ENCODE measurements at regions not wholly inside any gene's neighbourhood (a gene's known extent, or its start where the extent isn't known, plus 50 kb on each side); places are given as distances from the start of the nearest gene placed in this dataset.

DNA sequence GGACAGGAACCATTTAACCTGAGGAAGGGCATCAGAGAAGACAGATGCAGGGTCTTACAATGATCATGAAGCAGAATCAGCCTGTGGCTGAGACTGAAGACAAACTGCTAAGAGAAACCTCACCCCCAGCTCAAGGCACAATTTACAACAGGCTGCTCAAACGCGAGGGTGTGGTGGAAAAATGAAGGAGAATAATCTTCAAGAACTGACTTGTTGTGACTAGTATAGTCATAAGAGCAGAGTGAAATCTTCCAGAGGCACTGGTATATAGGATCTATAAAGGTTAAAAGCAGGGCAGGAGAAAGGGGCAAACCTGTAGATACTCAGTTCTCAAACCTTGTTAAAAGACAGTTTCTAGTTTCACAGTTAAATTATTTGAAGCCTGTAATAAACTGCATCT, 1155.8 kb upstream of the TMEFF2 start:
- no peak for DNase-seq

GRCh38 chr2:193349642-193350041, 1154.9 kb upstream of the TMEFF2 start:
- DNase-seq = no peak

DNA sequence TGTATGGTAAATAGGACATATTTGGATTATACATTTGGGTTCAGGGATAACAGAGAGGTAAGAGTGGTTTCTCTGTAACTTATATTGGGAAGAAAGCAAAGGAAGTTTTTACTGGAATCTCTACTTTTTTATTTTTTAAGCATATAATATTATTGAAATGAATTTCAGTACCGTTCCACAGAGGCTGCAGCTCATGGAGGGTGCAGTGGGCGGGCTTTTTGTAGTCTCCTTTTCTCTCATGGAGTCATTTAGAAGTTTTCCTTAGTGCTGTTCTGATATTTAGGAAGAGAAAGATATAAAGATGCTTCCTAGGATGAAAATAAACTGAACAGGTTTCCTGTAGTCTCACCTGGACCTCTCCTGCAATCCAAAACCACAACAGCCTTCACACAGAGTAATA, 1153.3 kb upstream of the TMEFF2 start:
- no peak for DNase-seq

- no peak for DNase-seq
Observed at GRCh38 chr2:193336781-193337180, 1142.0 kb upstream of the TMEFF2 start.

DNA sequence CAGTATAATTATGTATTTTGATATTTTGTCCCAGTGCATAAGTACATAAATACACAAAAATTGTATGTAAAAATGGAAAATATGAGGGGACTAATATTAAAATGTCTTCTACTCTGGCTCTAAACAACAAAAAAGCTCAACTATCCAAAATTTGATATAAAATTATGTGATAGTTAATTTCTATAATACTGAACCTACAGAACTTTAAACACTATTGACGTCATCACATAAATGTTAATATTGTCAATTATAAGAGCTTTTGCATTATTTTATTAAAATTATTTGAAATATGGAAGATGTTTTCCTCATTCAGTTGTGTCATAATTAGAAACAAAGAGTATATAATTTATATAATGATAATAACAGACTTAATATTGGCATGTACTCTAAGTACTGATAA, 1139.7 kb upstream of the TMEFF2 start:
- no peak for DNase-seq

DNA sequence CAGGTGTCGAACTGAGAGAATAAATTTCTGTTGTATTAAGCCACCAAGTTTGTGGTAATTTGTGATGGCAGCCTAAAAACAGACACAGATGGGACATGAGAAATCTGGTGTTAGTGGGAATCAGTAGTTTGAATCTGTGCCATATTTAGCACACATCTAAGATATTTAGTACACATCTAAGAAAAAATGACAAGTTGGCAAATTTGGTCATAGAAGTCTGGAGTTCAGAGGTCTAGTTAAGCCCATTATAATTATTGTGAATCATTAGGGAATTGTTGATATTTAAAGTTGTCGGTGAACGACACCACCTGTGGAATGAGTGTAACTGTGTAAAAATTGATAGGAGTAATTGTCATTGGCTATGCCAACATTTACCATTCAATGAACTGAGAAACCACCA, 1138.8 kb upstream of the TMEFF2 start:
- no peak for DNase-seq

DNA sequence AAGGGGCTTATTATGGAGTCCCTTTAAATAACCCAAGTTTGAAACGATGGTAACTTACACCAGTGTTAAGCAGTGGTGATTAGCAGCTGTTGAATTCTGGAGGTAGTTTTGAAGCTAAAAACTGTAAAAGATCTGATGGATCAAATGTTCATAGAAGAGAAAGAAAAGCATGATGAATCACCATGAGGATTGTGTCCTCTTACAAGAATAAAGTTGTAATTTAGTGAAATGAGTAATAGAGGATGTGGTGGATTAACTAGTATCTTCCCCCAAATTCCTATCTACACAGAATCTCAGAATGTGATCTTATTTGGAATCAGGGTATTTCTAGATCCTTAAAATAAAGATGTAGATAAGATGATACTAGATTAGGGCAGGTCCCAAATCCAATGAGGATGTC, 1138.2 kb upstream of the TMEFF2 start:
- DNase-seq = no peak

DNA sequence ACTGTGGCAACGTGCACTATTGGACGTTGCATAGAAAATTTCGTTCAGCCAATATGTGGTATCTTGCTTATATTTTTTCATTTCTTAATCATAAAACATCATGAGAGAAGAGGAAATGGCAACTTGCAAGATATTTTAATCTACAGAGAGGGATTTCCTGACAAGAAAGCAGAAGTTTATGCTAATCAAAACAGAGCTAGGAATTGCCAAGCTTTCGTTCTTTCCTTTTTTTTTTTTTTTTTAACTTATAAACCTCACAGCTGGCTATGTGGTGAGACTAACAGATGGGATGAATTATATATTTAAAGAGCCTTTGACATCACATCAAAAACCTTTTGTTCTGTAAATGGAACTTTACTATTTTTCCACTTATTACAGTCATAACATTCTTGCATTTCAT, 1136.9 kb upstream of the TMEFF2 start:
- no peak for DNase-seq

GRCh38 chr2:193326296-193326695, 1131.6 kb upstream of the TMEFF2 start:
- DNase-seq = no peak

GRCh38 chr2:193315428-193316091, 1120.8 kb upstream of the TMEFF2 start:
- DNase-seq = no peak

GRCh38 chr2:193303464-193303863, 1108.7 kb upstream of the TMEFF2 start:
- DNase-seq = no peak

DNA sequence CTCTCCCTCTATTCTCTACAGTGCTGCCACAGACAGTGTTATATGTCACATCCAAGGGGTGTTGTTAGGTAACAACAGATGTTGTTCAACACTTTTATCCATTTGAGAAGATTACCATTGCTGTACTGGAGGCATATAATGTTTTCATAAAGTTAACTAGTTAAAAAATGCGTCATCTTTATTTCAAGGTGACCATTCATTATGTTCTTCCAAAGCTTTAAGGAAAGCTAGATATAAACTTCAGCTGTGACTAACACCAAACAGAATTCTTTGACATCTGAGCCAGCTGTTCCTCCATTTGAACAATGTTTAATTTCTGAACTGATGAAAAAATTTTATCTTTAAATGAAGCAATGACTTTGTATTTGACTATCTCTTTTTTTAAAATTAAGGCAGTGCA, 1099.6 kb upstream of the TMEFF2 start:
- DNase-seq = no peak

- DNase-seq = no peak
Observed at GRCh38 chr2:193279361-193279760, 1084.6 kb upstream of the TMEFF2 start.

GRCh38 chr2:193276988-193277387, 1082.3 kb upstream of the TMEFF2 start:
- no peak for DNase-seq

DNA sequence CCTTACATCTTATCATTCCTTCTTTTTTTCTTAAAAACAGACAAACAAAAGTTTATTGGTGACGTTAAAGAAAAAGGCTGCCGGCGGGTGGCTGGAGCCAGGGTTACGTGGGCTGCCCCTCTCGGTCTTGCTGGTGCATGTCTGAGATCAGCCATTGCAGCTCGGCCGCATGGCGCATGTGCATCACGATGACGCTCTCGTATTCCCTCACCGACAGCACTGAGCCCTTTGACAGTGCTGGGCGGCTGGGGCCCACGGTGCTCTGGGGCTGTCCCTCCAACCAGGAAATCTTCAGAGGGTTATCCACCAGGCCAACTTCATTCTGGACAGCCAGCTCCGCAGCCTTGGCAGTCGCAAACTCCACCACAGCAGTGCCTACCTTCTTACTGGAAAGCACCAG, 1081.8 kb upstream of the TMEFF2 start:
- no peak for DNase-seq

DNA sequence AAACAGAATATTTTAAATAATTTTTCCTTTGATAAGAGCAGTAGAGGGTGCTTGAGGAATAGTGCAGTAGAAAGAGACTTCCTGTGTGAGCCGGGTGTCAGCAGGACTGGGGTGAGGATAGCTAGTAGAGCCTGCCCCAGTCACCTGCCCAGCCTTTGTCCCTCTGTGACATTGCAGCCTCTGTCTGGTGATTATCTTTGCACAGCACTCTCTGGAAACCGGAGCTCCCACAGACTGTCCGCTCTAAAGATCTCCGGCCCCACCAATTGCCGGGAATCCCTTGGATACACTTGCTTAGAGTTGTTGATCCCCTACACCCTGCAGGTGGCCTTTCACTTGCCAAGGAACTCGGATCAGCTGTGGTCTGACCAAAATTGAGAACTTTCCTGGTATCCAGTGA, 1081.3 kb upstream of the TMEFF2 start:
- DNase-seq = no peak

GRCh38 chr2:193272011-193272410, 1077.3 kb upstream of the TMEFF2 start:
- no peak for DNase-seq

- DNase-seq = no peak
Observed at GRCh38 chr2:193270816-193271215, 1076.1 kb upstream of the TMEFF2 start.

- DNase-seq = no peak
Observed at GRCh38 chr2:193267496-193268002, 1072.8 kb upstream of the TMEFF2 start.

- no peak for DNase-seq
Observed at GRCh38 chr2:193253014-193253530, 1058.3 kb upstream of the TMEFF2 start.

DNA sequence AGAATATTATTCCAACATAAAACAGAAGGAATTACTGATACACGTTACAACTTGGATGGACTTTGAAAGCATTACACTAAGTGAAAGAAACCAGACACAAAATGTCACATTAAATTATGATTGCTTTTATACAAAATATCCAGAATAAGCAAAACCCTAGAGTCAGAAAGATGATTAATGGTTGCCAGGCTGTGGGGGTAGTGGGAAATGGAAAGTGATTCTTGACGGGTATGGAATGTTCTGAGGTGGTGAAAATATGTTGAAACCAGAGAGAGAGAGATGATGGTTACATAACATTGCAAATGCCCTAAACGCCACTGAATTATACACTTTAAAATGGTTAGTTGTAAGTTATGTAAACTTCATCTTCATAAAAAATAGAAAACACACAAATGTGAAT, 1057.2 kb upstream of the TMEFF2 start:
- DNase-seq = no peak

- DNase-seq = no peak
Observed at GRCh38 chr2:193250389-193250788, 1055.7 kb upstream of the TMEFF2 start.

GRCh38 chr2:193240752-193241151, 1046.0 kb upstream of the TMEFF2 start:
- DNase-seq = no peak

DNA sequence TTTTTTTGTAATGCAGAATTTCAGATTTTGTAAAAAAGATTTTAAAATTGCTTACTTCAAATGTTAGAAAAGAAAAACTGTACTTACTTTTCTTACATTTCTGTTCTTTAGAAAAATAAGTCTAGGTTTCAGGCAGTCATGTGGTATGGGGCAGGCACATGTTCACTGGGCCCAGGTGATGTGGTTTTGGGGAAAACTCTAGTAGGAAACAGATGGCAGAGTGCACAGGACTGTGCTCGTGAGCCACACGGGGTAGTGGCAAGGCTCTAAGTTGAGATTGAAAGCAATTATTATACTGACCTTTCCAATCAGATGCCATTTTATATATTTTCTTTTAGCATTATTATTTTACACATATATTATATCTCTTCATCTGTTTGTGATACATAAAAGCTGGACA, 1036.9 kb upstream of the TMEFF2 start:
- no peak for DNase-seq

DNA sequence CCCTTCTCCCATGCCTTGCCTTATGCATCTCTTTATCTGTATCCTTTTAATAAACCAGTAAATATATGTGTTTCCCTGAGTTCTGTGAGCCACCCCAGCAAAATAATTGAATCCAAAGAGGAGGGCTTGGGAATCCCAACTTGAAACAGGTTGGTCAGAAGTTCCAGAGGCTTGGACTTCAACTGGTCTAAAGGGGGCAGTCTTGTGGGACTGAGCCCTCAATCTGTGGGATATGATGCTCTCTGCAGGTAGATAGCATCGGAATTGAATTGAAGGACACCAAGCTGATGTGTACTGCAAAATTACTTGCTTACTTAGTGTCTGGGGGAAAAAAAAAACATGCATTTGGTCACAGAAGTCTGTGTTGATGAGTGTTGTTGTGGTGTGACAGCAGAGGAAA, 1033.5 kb upstream of the TMEFF2 start:
- no peak for DNase-seq
